ENCODE measurements at regions not wholly inside any gene's neighbourhood (a gene's known extent, or its start where the extent isn't known, plus 50 kb on each side); places are given as distances from the start of the nearest gene placed in this dataset.

DNA sequence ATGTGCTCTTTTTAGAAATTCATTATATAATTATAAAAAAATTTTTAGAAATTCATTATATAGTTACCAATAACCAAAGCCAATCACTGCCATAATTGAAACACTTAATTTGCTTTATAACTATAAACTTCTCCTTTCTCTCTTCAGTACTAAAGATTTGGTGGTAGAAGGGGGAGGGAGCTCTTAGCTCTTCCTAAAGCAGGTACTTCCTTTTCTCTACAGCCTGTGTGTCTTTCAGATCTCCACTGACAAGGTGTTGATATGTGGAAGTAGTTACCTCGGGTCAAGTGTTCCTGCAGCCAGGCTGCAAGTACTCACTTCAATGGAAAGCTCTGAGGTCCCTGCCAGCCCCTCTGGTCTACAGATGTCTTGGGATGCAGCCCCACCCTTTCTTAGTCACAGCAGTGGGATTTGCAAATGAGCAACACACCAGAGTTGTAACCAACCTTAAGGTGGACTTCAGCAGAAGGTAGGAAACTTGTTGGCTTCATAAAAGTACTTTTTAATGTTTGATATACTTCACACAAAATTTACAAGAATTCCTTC, 690.0 kb downstream of the ARHGAP15 start:
- TF ChIP-seq, protein P1, sequence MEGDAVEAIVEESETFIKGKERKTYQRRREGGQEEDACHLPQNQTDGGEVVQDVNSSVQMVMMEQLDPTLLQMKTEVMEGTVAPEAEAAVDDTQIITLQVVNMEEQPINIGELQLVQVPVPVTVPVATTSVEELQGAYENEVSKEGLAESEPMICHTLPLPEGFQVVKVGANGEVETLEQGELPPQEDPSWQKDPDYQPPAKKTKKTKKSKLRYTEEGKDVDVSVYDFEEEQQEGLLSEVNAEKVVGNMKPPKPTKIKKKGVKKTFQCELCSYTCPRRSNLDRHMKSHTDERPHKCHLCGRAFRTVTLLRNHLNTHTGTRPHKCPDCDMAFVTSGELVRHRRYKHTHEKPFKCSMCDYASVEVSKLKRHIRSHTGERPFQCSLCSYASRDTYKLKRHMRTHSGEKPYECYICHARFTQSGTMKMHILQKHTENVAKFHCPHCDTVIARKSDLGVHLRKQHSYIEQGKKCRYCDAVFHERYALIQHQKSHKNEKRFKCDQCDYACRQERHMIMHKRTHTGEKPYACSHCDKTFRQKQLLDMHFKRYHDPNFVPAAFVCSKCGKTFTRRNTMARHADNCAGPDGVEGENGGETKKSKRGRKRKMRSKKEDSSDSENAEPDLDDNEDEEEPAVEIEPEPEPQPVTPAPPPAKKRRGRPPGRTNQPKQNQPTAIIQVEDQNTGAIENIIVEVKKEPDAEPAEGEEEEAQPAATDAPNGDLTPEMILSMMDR (IDR thresholded peaks at IDR 0.05; ENCODE audit: borderline replicate concordance, control extremely low read depth, extremely low read depth, insufficient read depth, missing control alignments): no peak
- in situ Hi-C loops (cut with MboI; ENCODE audit: low sequenced_read_pairs, unreplicated experiment): no loop called here
- DNase-seq (ENCODE audit: low spot score): no peak
